ENCODE measurements at regions not wholly inside any gene's neighbourhood (a gene's known extent, or its start where the extent isn't known, plus 50 kb on each side); places are given as distances from the start of the nearest gene placed in this dataset.

DNA sequence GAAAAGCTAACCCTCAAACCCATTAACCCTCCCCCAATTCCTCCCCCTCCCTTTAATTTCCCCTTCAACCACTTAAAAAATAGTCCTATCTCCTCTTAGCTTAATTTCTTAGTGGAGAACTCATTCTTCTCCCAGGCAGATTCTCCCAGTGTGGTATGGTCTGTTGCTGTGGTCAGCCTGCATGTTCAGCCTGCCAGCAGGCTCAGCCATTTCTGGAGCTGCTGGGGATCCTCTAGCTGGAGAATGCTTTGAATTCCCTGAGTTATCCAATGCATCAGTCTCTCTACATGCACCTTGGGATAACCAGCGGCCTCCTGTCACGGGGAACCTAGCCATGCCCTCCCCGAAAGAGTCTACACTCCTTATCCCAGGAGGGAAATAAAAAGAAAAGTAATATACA lies 375.4 kb upstream of the RSPO3 start:
- Histone ChIP-seq H3K9ac (ENCODE audit: low read length) (no peak overlapping the region), H3K4me1 (ENCODE audit: control insufficient read depth in 1 of 2, insufficient read depth in 2 of 2, low read length in 2 of 2) (no peaks in the 10 kb centered on the region), H3K9me3 (ENCODE audit: control insufficient read depth in 1 of 2, insufficient read depth in 1 of 2, low read depth in 1 of 2, low read length in 2 of 2) (no peaks in the 10 kb centered on the region), H3K36me3 (ENCODE audit: control insufficient read depth in 1 of 2, insufficient read depth in 2 of 2, low read length in 2 of 2) (no peaks in the 10 kb centered on the region), H2AFZ (ENCODE audit: low read depth, low read length, poor library complexity, severe bottlenecking) (no peak overlapping the region), H3K27me3 (ENCODE audit: insufficient read depth, low read length) (no peaks in the 10 kb centered on the region), H3K9me2 (ENCODE audit: insufficient read depth) (no peaks in the 10 kb centered on the region), H3K4me3 (replicated peaks in 1 of 2; ENCODE audit: low read depth in 1 of 2, low read length in 2 of 2) (no peak overlapping the region), H3K79me2 (ENCODE audit: insufficient read depth, low read length) (no peaks in the 10 kb centered on the region), H3K27ac (ENCODE audit: low read depth, low read length) (no peak overlapping the region), H3K4me2 (ENCODE audit: low read length) (no peak overlapping the region), H4K20me1 (ENCODE audit: insufficient read depth) (no peaks in the 10 kb centered on the region)
- intact Hi-C loops (cut with micrococcal nuclease): no loop called here
- TF ChIP-seq YY1 (IDR thresholded peaks at IDR 0.05; ENCODE audit: extremely low read depth, insufficient replicate concordance, low read depth, low read length): no peak
- TF ChIP-seq SP1 (IDR thresholded peaks at IDR 0.05; ENCODE audit: low read depth): no peak
- TF ChIP-seq EZH2phosphoT487 (IDR thresholded peaks at IDR 0.05; ENCODE audit: borderline replicate concordance): no peak
- TF ChIP-seq ZFX (IDR thresholded peaks at IDR 0.05): no peak
- TF ChIP-seq, protein P1, sequence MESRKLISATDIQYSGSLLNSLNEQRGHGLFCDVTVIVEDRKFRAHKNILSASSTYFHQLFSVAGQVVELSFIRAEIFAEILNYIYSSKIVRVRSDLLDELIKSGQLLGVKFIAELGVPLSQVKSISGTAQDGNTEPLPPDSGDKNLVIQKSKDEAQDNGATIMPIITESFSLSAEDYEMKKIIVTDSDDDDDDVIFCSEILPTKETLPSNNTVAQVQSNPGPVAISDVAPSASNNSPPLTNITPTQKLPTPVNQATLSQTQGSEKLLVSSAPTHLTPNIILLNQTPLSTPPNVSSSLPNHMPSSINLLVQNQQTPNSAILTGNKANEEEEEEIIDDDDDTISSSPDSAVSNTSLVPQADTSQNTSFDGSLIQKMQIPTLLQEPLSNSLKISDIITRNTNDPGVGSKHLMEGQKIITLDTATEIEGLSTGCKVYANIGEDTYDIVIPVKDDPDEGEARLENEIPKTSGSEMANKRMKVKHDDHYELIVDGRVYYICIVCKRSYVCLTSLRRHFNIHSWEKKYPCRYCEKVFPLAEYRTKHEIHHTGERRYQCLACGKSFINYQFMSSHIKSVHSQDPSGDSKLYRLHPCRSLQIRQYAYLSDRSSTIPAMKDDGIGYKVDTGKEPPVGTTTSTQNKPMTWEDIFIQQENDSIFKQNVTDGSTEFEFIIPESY (IDR thresholded peaks at IDR 0.05; ENCODE audit: extremely low read depth, insufficient replicate concordance, low read length): no peak
- TF ChIP-seq, protein P2, sequence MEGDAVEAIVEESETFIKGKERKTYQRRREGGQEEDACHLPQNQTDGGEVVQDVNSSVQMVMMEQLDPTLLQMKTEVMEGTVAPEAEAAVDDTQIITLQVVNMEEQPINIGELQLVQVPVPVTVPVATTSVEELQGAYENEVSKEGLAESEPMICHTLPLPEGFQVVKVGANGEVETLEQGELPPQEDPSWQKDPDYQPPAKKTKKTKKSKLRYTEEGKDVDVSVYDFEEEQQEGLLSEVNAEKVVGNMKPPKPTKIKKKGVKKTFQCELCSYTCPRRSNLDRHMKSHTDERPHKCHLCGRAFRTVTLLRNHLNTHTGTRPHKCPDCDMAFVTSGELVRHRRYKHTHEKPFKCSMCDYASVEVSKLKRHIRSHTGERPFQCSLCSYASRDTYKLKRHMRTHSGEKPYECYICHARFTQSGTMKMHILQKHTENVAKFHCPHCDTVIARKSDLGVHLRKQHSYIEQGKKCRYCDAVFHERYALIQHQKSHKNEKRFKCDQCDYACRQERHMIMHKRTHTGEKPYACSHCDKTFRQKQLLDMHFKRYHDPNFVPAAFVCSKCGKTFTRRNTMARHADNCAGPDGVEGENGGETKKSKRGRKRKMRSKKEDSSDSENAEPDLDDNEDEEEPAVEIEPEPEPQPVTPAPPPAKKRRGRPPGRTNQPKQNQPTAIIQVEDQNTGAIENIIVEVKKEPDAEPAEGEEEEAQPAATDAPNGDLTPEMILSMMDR (IDR thresholded peaks at IDR 0.05 in 2 of 3, conservative IDR thresholded peaks at IDR 0.05 in 1 of 3; ENCODE audit: borderline replicate concordance in 1 of 3, insufficient read depth in 1 of 3, low read depth in 2 of 3, low read length in 2 of 3): no peak
- no peak for TF ChIP-seq ELF1 (IDR thresholded peaks at IDR 0.05; ENCODE audit: borderline replicate concordance, low read depth)
- TF ChIP-seq FOSL1 (IDR thresholded peaks at IDR 0.05; ENCODE audit: low read depth): no peak
- no peak for TF ChIP-seq SRF (IDR thresholded peaks at IDR 0.05; ENCODE audit: low read depth)
- TF ChIP-seq CEBPB (IDR thresholded peaks at IDR 0.05; ENCODE audit: low read depth): no peak
- TF ChIP-seq, protein P3, sequence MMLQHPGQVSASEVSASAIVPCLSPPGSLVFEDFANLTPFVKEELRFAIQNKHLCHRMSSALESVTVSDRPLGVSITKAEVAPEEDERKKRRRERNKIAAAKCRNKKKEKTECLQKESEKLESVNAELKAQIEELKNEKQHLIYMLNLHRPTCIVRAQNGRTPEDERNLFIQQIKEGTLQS (IDR thresholded peaks at IDR 0.05): no peak
- TF ChIP-seq, protein P4, sequence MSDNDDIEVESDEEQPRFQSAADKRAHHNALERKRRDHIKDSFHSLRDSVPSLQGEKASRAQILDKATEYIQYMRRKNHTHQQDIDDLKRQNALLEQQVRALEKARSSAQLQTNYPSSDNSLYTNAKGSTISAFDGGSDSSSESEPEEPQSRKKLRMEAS (IDR thresholded peaks at IDR 0.05): no peak
- no peak for TF ChIP-seq POLR2AphosphoS5 (IDR thresholded peaks at IDR 0.05; ENCODE audit: low read depth, low read length)
- no peak for TF ChIP-seq RAD21 (IDR thresholded peaks at IDR 0.05; ENCODE audit: low read depth)
- TF ChIP-seq, protein P5, sequence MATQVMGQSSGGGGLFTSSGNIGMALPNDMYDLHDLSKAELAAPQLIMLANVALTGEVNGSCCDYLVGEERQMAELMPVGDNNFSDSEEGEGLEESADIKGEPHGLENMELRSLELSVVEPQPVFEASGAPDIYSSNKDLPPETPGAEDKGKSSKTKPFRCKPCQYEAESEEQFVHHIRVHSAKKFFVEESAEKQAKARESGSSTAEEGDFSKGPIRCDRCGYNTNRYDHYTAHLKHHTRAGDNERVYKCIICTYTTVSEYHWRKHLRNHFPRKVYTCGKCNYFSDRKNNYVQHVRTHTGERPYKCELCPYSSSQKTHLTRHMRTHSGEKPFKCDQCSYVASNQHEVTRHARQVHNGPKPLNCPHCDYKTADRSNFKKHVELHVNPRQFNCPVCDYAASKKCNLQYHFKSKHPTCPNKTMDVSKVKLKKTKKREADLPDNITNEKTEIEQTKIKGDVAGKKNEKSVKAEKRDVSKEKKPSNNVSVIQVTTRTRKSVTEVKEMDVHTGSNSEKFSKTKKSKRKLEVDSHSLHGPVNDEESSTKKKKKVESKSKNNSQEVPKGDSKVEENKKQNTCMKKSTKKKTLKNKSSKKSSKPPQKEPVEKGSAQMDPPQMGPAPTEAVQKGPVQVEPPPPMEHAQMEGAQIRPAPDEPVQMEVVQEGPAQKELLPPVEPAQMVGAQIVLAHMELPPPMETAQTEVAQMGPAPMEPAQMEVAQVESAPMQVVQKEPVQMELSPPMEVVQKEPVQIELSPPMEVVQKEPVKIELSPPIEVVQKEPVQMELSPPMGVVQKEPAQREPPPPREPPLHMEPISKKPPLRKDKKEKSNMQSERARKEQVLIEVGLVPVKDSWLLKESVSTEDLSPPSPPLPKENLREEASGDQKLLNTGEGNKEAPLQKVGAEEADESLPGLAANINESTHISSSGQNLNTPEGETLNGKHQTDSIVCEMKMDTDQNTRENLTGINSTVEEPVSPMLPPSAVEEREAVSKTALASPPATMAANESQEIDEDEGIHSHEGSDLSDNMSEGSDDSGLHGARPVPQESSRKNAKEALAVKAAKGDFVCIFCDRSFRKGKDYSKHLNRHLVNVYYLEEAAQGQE (IDR thresholded peaks at IDR 0.05; ENCODE audit: low read depth): no peak
- TF ChIP-seq CBX3 (IDR thresholded peaks at IDR 0.05; ENCODE audit: low read depth): no peak
- no peak for TF ChIP-seq TCF7L2 (IDR thresholded peaks at IDR 0.05; ENCODE audit: borderline replicate concordance, extremely low read depth, insufficient read depth, insufficient read length)
- POLR2A ChIA-PET: no interaction called here
- CTCF ChIA-PET: no interaction called here
- DNase-seq (ENCODE audit: low read depth, low spot score): no peak
- no peak for ATAC-seq
- RAD21 ChIA-PET (ENCODE audit: low non-redundant PET in 1 of 2, low total read pairs in 2 of 2, uncharacterized antibody in 2 of 2, unreplicated experiment in 2 of 2): no interaction called here
- BruUV-seq (replicated peaks): no TSS peak
